Kidney glomerular epithelial cell (primary cell): ENCODE measurements at regions not wholly inside any gene's neighbourhood (a gene's known extent, or its start where the extent isn't known, plus 50 kb on each side); places are given as distances from the start of the nearest gene placed in this dataset.

Experiments
- DNase-seq: peaks from one replicate; lab custom pipeline; 2025; lab: John Stamatoyannopoulos, UW

- DNase-seq: no peak
Measured at GRCh38 chr5:61737301-61737963, 405.4 kb downstream of the ZSWIM6 start.

GRCh38 chr5:61737964-61738340, 405.9 kb downstream of the ZSWIM6 start:
- no peak for DNase-seq

GRCh38 chr5:61738446-61738845, 406.4 kb downstream of the ZSWIM6 start:
- DNase-seq: no peak

GRCh38 chr5:61744690-61745619, 412.9 kb downstream of the ZSWIM6 start:
- no peak for DNase-seq

- no peak for DNase-seq
Measured at GRCh38 chr5:61746831-61747575, 414.9 kb downstream of the ZSWIM6 start.

GRCh38 chr5:61748121-61748520, 416.1 kb downstream of the ZSWIM6 start:
- no peak for DNase-seq

- no peak for DNase-seq
Measured at GRCh38 chr5:61748651-61749050, 416.6 kb downstream of the ZSWIM6 start.

- no peak for DNase-seq
Measured at GRCh38 chr5:61752588-61752987, 420.5 kb downstream of the ZSWIM6 start.

GRCh38 chr5:61754792-61755191, 422.7 kb downstream of the ZSWIM6 start:
- no peak for DNase-seq

GRCh38 chr5:61755726-61756222, 423.7 kb downstream of the ZSWIM6 start:
- no peak for DNase-seq

GRCh38 chr5:61758711-61759110, 426.7 kb downstream of the ZSWIM6 start:
- no peak for DNase-seq

- no peak for DNase-seq
Measured at GRCh38 chr5:61765471-61765870, 433.4 kb downstream of the ZSWIM6 start.

GRCh38 chr5:61766141-61766540, 434.1 kb downstream of the ZSWIM6 start:
- no peak for DNase-seq

GRCh38 chr5:61767231-61768080, 435.4 kb downstream of the ZSWIM6 start:
- no peak for DNase-seq

- peak; percentile 5 for DNase-seq
Measured at GRCh38 chr5:61768692-61769281, 436.7 kb downstream of the ZSWIM6 start.

GRCh38 chr5:61771062-61771461, 439.0 kb downstream of the ZSWIM6 start:
- DNase-seq: no peak

GRCh38 chr5:61771808-61772207, 439.8 kb downstream of the ZSWIM6 start:
- no peak for DNase-seq

- DNase-seq: no peak
Measured at GRCh38 chr5:61775901-61776300, 443.8 kb downstream of the ZSWIM6 start.

- DNase-seq: no peak
Measured at GRCh38 chr5:61777292-61777691, 445.2 kb downstream of the ZSWIM6 start.

GRCh38 chr5:61779743-61780142, 447.7 kb downstream of the ZSWIM6 start:
- DNase-seq: no peak

- DNase-seq: no peak
Measured at GRCh38 chr5:61783481-61783880, 451.4 kb downstream of the ZSWIM6 start.
